Cardiac muscle cell (in vitro differentiated cells and primary cell): ENCODE measurements at regions not wholly inside any gene's neighbourhood (a gene's known extent, or its start where the extent isn't known, plus 50 kb on each side); places are given as distances from the start of the nearest gene placed in this dataset.

Source experiments
- DNase-seq, 2 donors: peaks; one replicate each; pipeline versions ENCODE4 v3.0.0 to v3.0.0-alpha.2; 2010 to 2017; ENCODE audit warnings: low read depth in 1 of 2, low spot score in 1 of 2
- H3K27ac ChIP-seq: fragments of 200-600 bp; sonication (generic); 2 replicates; pipeline ENCODE4 v1.5.1; 2016
- H3K27me3 ChIP-seq: fragments of 200-600 bp; sonication (generic); 2 replicates; pipeline ENCODE4 v1.6.0; 2016; ENCODE audit warnings: control low read depth
- H3K36me3 ChIP-seq: fragments of 200-600 bp; sonication (generic); 2 replicates; pipeline ENCODE4 v1.5.1; 2016; ENCODE audit warnings: control low read depth
- H3K4me1 ChIP-seq: fragments of 200-600 bp; sonication (generic); 2 replicates; pipeline ENCODE4 v1.8.1; 2017; ENCODE audit warnings: low read depth, mild to moderate bottlenecking, mixed run types
- H3K4me3 ChIP-seq: fragments of 200-600 bp; sonication (generic); 2 replicates; pipeline ENCODE4 v1.5.1; 2016; ENCODE audit warnings: mild to moderate bottlenecking
- H3K9me3 ChIP-seq: fragments of 200-600 bp; sonication (generic); 2 replicates; pipeline ENCODE4 v1.5.1; 2017; ENCODE audit warnings: low read depth, mild to moderate bottlenecking, control low read depth
- CTCF ChIP-seq: IDR thresholded peaks from 2 replicates; pipeline ENCODE4 v1.5.1; 2012; ENCODE audit warnings: low read depth, mild to moderate bottlenecking, low read length

GRCh38 chr12:89971880-89972279 lies 263.2 kb upstream of the ATP2B1 start:
- no peaks in the 10 kb centered on the region for H3K9me3 ChIP-seq
- no peak for TF ChIP-seq CTCF
- no peaks in the 10 kb centered on the region for H3K27me3 ChIP-seq
- H3K36me3 ChIP-seq: no peaks in the 10 kb centered on the region
- no peaks in the 10 kb centered on the region for H3K4me1 ChIP-seq
- peak in 1 of 2 donors; percentile 93 for DNase-seq
- H3K27ac ChIP-seq: no peak overlapping the region
- no peak overlapping the region for H3K4me3 ChIP-seq

- no peaks in the 10 kb centered on the region for H3K9me3 ChIP-seq
- H3K36me3 ChIP-seq: no peaks in the 10 kb centered on the region
- no peak overlapping the region for H3K27ac ChIP-seq
- no peaks in the 10 kb centered on the region for H3K4me1 ChIP-seq
- no peak for DNase-seq
- no peak for TF ChIP-seq CTCF
- no peaks in the 10 kb centered on the region for H3K27me3 ChIP-seq
- no peak overlapping the region for H3K4me3 ChIP-seq
These were observed 262.1 kb upstream of the ATP2B1 start for GRCh38 chr12:89970722-89971121.

GRCh38 chr12:89969093-89969492 lies 260.5 kb upstream of the ATP2B1 start:
- no peak for TF ChIP-seq CTCF
- Histone ChIP-seq H3K4me3 (no peak overlapping the region), H3K9me3 (no peaks in the 10 kb centered on the region), H3K36me3 (no peaks in the 10 kb centered on the region), H3K27ac (no peak overlapping the region), H3K4me1 (no peaks in the 10 kb centered on the region), H3K27me3 (no peaks in the 10 kb centered on the region)
- DNase-seq: no peak

GRCh38 chr12:89968151-89968700 lies 259.6 kb upstream of the ATP2B1 start:
- no peak for TF ChIP-seq CTCF
- no peaks in the 10 kb centered on the region for H3K4me1 ChIP-seq
- H3K27me3 ChIP-seq: no peaks in the 10 kb centered on the region
- no peaks in the 10 kb centered on the region for H3K36me3 ChIP-seq
- DNase-seq: no peak
- H3K9me3 ChIP-seq: no peaks in the 10 kb centered on the region
- no peak overlapping the region for H3K4me3 ChIP-seq
- no peak overlapping the region for H3K27ac ChIP-seq

GRCh38 chr12:89966495-89967240 lies 258.0 kb upstream of the ATP2B1 start:
- no peak overlapping the region for H3K27ac ChIP-seq
- H3K27me3 ChIP-seq: no peaks in the 10 kb centered on the region
- H3K36me3 ChIP-seq: no peaks in the 10 kb centered on the region
- TF ChIP-seq CTCF: no peak
- DNase-seq: no peak
- no peaks in the 10 kb centered on the region for H3K4me1 ChIP-seq
- no peaks in the 10 kb centered on the region for H3K9me3 ChIP-seq
- no peak overlapping the region for H3K4me3 ChIP-seq
